Ishikawa (cell line): ENCODE measurements at regions not wholly inside any gene's neighbourhood (a gene's known extent, or its start where the extent isn't known, plus 50 kb on each side); places are given as distances from the start of the nearest gene placed in this dataset.

Experiments
- CEBPB ChIP-seq: IDR thresholded peaks from 2 replicates; pipeline ENCODE4 v1.6.1; 2012
- CREB1 ChIP-seq: IDR thresholded peaks from 2 replicates; pipeline ENCODE4 v1.6.1; 2012; ENCODE audit warnings: low read depth
- EGR1 ChIP-seq: IDR thresholded peaks from 2 replicates; pipeline ENCODE4 v1.6.1; 2012
- EP300 ChIP-seq: IDR thresholded peaks from 2 replicates; pipeline ENCODE4 v1.6.1; 2012; ENCODE audit warnings: borderline replicate concordance
- FOXM1 ChIP-seq: IDR thresholded peaks from 2 replicates; pipeline ENCODE4 v1.6.1; 2012; ENCODE audit warnings: low read depth, borderline replicate concordance
- NFIC ChIP-seq: IDR thresholded peaks from 2 replicates; pipeline ENCODE4 v1.6.1; 2012
- RAD21 ChIP-seq: IDR thresholded peaks from 2 replicates; pipeline ENCODE4 v1.6.1; 2012; ENCODE audit warnings: low read depth
- TAF1 ChIP-seq: IDR thresholded peaks from 2 replicates; pipeline ENCODE4 v1.6.1; 2012; ENCODE audit warnings: low read depth, mild to moderate bottlenecking
- YY1 ChIP-seq: IDR thresholded peaks from 2 replicates; pipeline ENCODE4 v1.6.1; 2012; ENCODE audit warnings: low read depth
- TF ChIP-seq, protein P1 (sequence below): IDR thresholded peaks from 2 replicates; pipeline ENCODE4 v1.6.1; 2012

DNA sequence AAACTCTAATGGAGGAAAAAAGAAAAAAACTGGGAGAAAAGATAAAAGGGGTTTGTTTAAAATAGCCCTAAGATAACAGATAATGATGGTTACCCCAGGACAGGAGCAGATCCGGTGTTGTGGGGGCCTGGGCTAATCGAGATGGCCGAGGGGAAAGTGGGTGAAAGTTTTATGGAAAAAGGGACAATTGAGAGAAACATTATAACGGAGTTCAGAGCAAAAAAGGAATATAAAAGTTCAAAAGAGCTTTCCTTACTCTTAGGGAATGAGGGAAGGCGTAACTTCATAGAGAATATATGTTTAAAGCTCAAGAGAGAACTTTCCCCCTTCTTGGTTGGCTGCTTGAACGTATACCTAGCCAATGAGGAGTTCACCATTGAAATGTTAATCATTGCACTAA lies 131.4 kb downstream of the BAMBI start:
- no peak for TF ChIP-seq TAF1
- TF ChIP-seq EP300, result no peak
- TF ChIP-seq CEBPB, result no peak
- no peak for TF ChIP-seq RAD21
- TF ChIP-seq YY1, result no peak
- no peak for TF ChIP-seq FOXM1
- no peak for TF ChIP-seq EGR1
- TF ChIP-seq, protein P1, sequence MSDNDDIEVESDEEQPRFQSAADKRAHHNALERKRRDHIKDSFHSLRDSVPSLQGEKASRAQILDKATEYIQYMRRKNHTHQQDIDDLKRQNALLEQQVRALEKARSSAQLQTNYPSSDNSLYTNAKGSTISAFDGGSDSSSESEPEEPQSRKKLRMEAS, result no peak
- TF ChIP-seq NFIC, result no peak
- no peak for TF ChIP-seq CREB1
